Keratinocyte (primary cell): ENCODE measurements at regions not wholly inside any gene's neighbourhood (a gene's known extent, or its start where the extent isn't known, plus 50 kb on each side); places are given as distances from the start of the nearest gene placed in this dataset.

ENCODE experiments used
- DNase-seq: peaks from one replicate; pipeline ENCODE4 v3.0.0-alpha.2; 2011; ENCODE audit warnings: low read depth, missing footprints, low spot score
- FAIRE-seq: peaks from 2 replicates; lab custom pipeline; 2011; peaks lifted over from hg19 to GRCh38; lab: Jason Lieb, UNC
- H2AFZ ChIP-seq: 2 replicates; pipeline ENCODE4 v1.6.0; 2012; ENCODE audit warnings: low read length, control low read depth, inconsistent platforms; ENCODE audit not compliant: control insufficient read depth
- H3K27ac ChIP-seq: 2 replicates; pipeline ENCODE4 v1.5.1; 2011; ENCODE audit warnings: low read length; ENCODE audit not compliant: control insufficient read depth, insufficient read depth
- H3K27me3 ChIP-seq: 3 replicates; pipeline ENCODE4 v1.6.0; 2011; ENCODE audit warnings: low read length; ENCODE audit not compliant: control insufficient read depth, insufficient read depth; ENCODE audit errors: extremely low read depth
- H3K36me3 ChIP-seq, 2 experiments: 2 replicates in 1 of 2; 3 replicates in 1 of 2; pipeline ENCODE4 v1.5.1; 2011; ENCODE audit warnings: low read length in 2 of 2, mild to moderate bottlenecking in 1 of 2; ENCODE audit not compliant: control insufficient read depth in 2 of 2, insufficient read depth in 2 of 2; ENCODE audit errors: extremely low read depth in 1 of 2
- H3K4me1 ChIP-seq: 3 replicates; pipeline ENCODE4 v1.5.1; 2011; ENCODE audit warnings: low read length; ENCODE audit not compliant: control insufficient read depth, insufficient read depth; ENCODE audit errors: extremely low read depth
- H3K4me2 ChIP-seq: 3 replicates; pipeline ENCODE4 v1.6.0; 2011; ENCODE audit warnings: low read depth, low read length; ENCODE audit not compliant: control insufficient read depth, insufficient read depth; ENCODE audit errors: extremely low read depth
- H3K4me3 ChIP-seq, 3 experiments: fragments of 200-600 bp in 1 of 3; sonication (generic) in 1 of 3; 2 replicates in 2 of 3; 3 replicates in 1 of 3; pipeline ENCODE4 v1.5.1; 2011 to 2016; ENCODE audit warnings: low read length in 3 of 3, mild to moderate bottlenecking in 3 of 3, control low read depth in 2 of 3, inconsistent platforms in 1 of 3, low read depth in 1 of 3, mixed read lengths in 1 of 3, mixed run types in 1 of 3, moderate library complexity in 1 of 3; ENCODE audit not compliant: control insufficient read depth in 2 of 3, insufficient read depth in 2 of 3; ENCODE audit errors: extremely low read depth in 1 of 3
- H3K79me2 ChIP-seq: 2 replicates; pipeline ENCODE4 v1.6.0; 2012; ENCODE audit warnings: low read length; ENCODE audit not compliant: control insufficient read depth, insufficient read depth
- H3K9ac ChIP-seq: 3 replicates; pipeline ENCODE4 v1.6.0; 2011; ENCODE audit warnings: low read length; ENCODE audit not compliant: control insufficient read depth, insufficient read depth; ENCODE audit errors: extremely low read depth
- H3K9me1 ChIP-seq: 3 replicates; pipeline ENCODE4 v1.6.0; 2011; ENCODE audit warnings: low read length; ENCODE audit not compliant: control insufficient read depth, insufficient read depth; ENCODE audit errors: extremely low read depth
- H3K9me3 ChIP-seq: 2 replicates; pipeline ENCODE4 v1.5.1; 2012; ENCODE audit warnings: low read depth, low read length; ENCODE audit not compliant: control insufficient read depth
- H4K20me1 ChIP-seq: 3 replicates; pipeline ENCODE4 v1.6.0; 2011; ENCODE audit warnings: low read length; ENCODE audit not compliant: control insufficient read depth, insufficient read depth; ENCODE audit errors: extremely low read depth
- EZH2 ChIP-seq: IDR thresholded peaks from one replicate; pipeline ENCODE4 v1.6.1; 2012; ENCODE audit warnings: inconsistent platforms, mild to moderate bottlenecking, low read length, moderate library complexity
- dilution Hi-C: fragments of 300-500 bp; cut with MboI; formaldehyde crosslinking; loops from one replicate; pipeline ENCODE4 v1.7.0; 2020; ENCODE audit warnings: low sequenced_read_pairs; ENCODE audit not compliant: extremely low pct_ligation_motif_present
- TF ChIP-seq, protein P1 (sequence below), 3 experiments: IDR thresholded peaks in 1 of 3; conservative IDR thresholded peaks in 1 of 3; optimal IDR thresholded peaks in 1 of 3; 2 replicates in 2 of 3; 3 replicates in 1 of 3; pipeline versions ENCODE3 to v1.5.1; 2011; ENCODE audit warnings: low read length in 3 of 3, mild to moderate bottlenecking in 3 of 3, moderate library complexity in 2 of 3, control low read depth in 1 of 3, inconsistent platforms in 1 of 3; ENCODE audit not compliant: insufficient read depth in 2 of 3; ENCODE audit errors: extremely low read depth in 1 of 3

DNA sequence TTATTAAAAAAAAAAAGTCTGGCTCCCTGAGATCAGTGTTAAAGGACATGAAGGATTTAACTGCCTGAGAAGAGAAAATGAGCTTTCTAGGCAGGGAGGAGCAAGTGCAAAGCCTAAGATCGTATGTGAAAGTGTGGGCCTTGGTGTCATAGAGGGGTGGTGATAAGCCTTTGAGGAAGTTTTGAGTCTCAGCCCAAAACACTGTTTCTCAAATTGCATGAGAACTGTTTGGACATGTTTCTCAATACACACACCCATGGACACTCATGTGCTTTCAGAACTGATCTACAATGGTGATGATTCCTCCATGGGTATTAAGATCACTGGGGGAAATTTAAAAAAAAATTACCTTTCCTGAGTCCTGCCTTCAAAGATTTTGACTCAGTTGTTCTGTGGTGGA is 336.7 kb upstream of the RND3 start:
- no peak overlapping the region for H3K4me3 ChIP-seq
- FAIRE-seq (no peak), DNase-seq (no peak)
- no peaks in the 10 kb centered on the region for H3K27me3 ChIP-seq
- H4K20me1 ChIP-seq: no peaks in the 10 kb centered on the region
- H3K9me1 ChIP-seq: no peaks in the 10 kb centered on the region
- no peak overlapping the region for H3K27ac ChIP-seq
- H3K36me3 ChIP-seq: no peaks in the 10 kb centered on the region
- H3K9ac ChIP-seq: no peak overlapping the region
- H3K4me2 ChIP-seq: no peak overlapping the region
- TF ChIP-seq EZH2: no peak
- TF ChIP-seq, protein P1, sequence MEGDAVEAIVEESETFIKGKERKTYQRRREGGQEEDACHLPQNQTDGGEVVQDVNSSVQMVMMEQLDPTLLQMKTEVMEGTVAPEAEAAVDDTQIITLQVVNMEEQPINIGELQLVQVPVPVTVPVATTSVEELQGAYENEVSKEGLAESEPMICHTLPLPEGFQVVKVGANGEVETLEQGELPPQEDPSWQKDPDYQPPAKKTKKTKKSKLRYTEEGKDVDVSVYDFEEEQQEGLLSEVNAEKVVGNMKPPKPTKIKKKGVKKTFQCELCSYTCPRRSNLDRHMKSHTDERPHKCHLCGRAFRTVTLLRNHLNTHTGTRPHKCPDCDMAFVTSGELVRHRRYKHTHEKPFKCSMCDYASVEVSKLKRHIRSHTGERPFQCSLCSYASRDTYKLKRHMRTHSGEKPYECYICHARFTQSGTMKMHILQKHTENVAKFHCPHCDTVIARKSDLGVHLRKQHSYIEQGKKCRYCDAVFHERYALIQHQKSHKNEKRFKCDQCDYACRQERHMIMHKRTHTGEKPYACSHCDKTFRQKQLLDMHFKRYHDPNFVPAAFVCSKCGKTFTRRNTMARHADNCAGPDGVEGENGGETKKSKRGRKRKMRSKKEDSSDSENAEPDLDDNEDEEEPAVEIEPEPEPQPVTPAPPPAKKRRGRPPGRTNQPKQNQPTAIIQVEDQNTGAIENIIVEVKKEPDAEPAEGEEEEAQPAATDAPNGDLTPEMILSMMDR (optimal IDR thresholded peaks at IDR 0.05 in 1 of 3, IDR thresholded peaks at IDR 0.05 in 1 of 3, conservative IDR thresholded peaks at IDR 0.05 in 1 of 3; ENCODE audit: extremely low read depth in 1 of 3, insufficient read depth in 2 of 3, low read length in 3 of 3): no peak
- no peaks in the 10 kb centered on the region for H3K9me3 ChIP-seq
- H3K79me2 ChIP-seq: no peaks in the 10 kb centered on the region
- dilution Hi-C loops: no loop called here
- no peaks in the 10 kb centered on the region for H3K4me1 ChIP-seq
- H2AFZ ChIP-seq: no peak overlapping the region

DNA sequence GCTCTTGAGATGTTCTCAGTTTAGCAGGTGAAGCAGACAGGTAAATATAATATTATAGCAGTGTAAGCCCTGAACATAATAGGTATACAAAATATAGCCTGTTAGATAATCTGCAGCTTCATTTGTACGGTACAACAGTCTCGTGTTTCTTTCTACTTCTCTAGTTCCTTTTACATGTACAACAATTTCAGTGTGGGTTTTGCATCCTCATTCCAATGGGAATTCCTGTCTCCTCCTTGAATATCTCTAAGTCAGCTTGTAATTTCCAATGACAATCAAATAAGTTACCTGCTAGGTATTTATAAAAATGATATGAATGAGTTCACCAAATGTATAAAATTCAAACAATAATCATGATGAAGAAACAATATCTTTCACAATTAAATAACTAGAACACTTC is 330.0 kb upstream of the RND3 start:
- dilution Hi-C loops: no loop called here
- no peaks in the 10 kb centered on the region for H3K9me1 ChIP-seq
- FAIRE-seq: no peak

More for the DNA sequence above, 330.0 kb upstream of the RND3 start:
- Histone ChIP-seq H3K36me3 (no peaks in the 10 kb centered on the region), H3K79me2 (no peaks in the 10 kb centered on the region), H3K4me3 (no peak overlapping the region), H4K20me1 (no peaks in the 10 kb centered on the region), H3K4me2 (no peak overlapping the region), H2AFZ (no peak overlapping the region), H3K9me3 (no peaks in the 10 kb centered on the region), H3K27me3 (no peaks in the 10 kb centered on the region), H3K4me1 (no peaks in the 10 kb centered on the region), H3K9ac (no peak overlapping the region), H3K27ac (no peak overlapping the region)
- TF ChIP-seq, protein P1 (optimal IDR thresholded peaks at IDR 0.05 in 1 of 3, IDR thresholded peaks at IDR 0.05 in 1 of 3, conservative IDR thresholded peaks at IDR 0.05 in 1 of 3; ENCODE audit: extremely low read depth in 1 of 3, insufficient read depth in 2 of 3, low read length in 3 of 3): no peak
- TF ChIP-seq EZH2: no peak
- DNase-seq: no peak
